ENCODE measurements at regions not wholly inside any gene's neighbourhood (a gene's known extent, or its start where the extent isn't known, plus 50 kb on each side); places are given as distances from the start of the nearest gene placed in this dataset.

- TF ChIP-seq POLR2AphosphoS5 (IDR thresholded peaks at IDR 0.05; ENCODE audit: low read depth, low read length) (no peak), REST (IDR thresholded peaks at IDR 0.05; ENCODE audit: low read depth, low read length) (no peak), CTCF (IDR thresholded peaks at IDR 0.05) (no peak), RAD21 (IDR thresholded peaks at IDR 0.05; ENCODE audit: low read length) (no peak)
Measured at GRCh38 chr2:164243315-164243714, 378.0 kb downstream of the GRB14 start.

Measured in SK-N-SH (cell line).